HG03565 (cell line): ENCODE measurements at regions not wholly inside any gene's neighbourhood (a gene's known extent, or its start where the extent isn't known, plus 50 kb on each side); places are given as distances from the start of the nearest gene placed in this dataset.
"Not testable (repeated sequence)": the region's sequence is repeated elsewhere in the genome, so short reads cannot be mapped to it uniquely, and the experiment has no call there.

Experiments used
- ATAC-seq: cut with Tn5 transposase; IDR thresholded peaks from one replicate; pipeline ENCODE4 v1.9.1; 2021; ENCODE audit warnings: mild to moderate bottlenecking, moderate library complexity; ENCODE audit not compliant: unreplicated experiment

GRCh38 chr3:182124716-182125115 lies 413.0 kb downstream of the SOX2 start:
- no peak for ATAC-seq

GRCh38 chr3:182129740-182130139 lies 418.0 kb downstream of the SOX2 start:
- no peak for ATAC-seq

- ATAC-seq, result no peak
These were observed 422.0 kb downstream of the SOX2 start for GRCh38 chr3:182133752-182134151.

GRCh38 chr3:182135056-182135455 lies 423.3 kb downstream of the SOX2 start:
- ATAC-seq, result no peak

GRCh38 chr3:182136008-182136910 lies 424.5 kb downstream of the SOX2 start:
- ATAC-seq, result no peak

GRCh38 chr3:182138393-182138792 lies 426.7 kb downstream of the SOX2 start:
- no peak for ATAC-seq

- no peak for ATAC-seq
These were observed 428.1 kb downstream of the SOX2 start for GRCh38 chr3:182139627-182140357.

- ATAC-seq, result no peak
These were observed 431.2 kb downstream of the SOX2 start for GRCh38 chr3:182142928-182143327.

GRCh38 chr3:182143903-182144302 lies 432.2 kb downstream of the SOX2 start:
- no peak for ATAC-seq

GRCh38 chr3:182148360-182148759 lies 436.6 kb downstream of the SOX2 start:
- no peak for ATAC-seq

GRCh38 chr3:182149594-182149993 lies 437.9 kb downstream of the SOX2 start:
- no peak for ATAC-seq

- ATAC-seq, result not testable (repeated sequence)
These were observed 444.6 kb downstream of the SOX2 start for GRCh38 chr3:182156326-182156725.

GRCh38 chr3:182165234-182165633 lies 453.5 kb downstream of the SOX2 start:
- ATAC-seq, result no peak

GRCh38 chr3:182172534-182172933 lies 460.8 kb downstream of the SOX2 start:
- ATAC-seq, result no peak

GRCh38 chr3:182178488-182179200 lies 466.9 kb downstream of the SOX2 start:
- no peak for ATAC-seq

GRCh38 chr3:182179631-182180030 lies 467.9 kb downstream of the SOX2 start:
- no peak for ATAC-seq

- no peak for ATAC-seq
These were observed 469.1 kb downstream of the SOX2 start for GRCh38 chr3:182180654-182181385.

GRCh38 chr3:182182531-182182968 lies 470.8 kb downstream of the SOX2 start:
- peak; percentile 86 for ATAC-seq

- no peak for ATAC-seq
These were observed 472.1 kb downstream of the SOX2 start for GRCh38 chr3:182183716-182184430.

GRCh38 chr3:182185313-182185712 lies 473.6 kb downstream of the SOX2 start:
- ATAC-seq, result no peak
